ENCODE measurements at regions not wholly inside any gene's neighbourhood (a gene's known extent, or its start where the extent isn't known, plus 50 kb on each side); places are given as distances from the start of the nearest gene placed in this dataset.

- TF ChIP-seq FOXP1 (CRISPR knock-in tag; IDR thresholded peaks at IDR 0.05; ENCODE audit: borderline replicate concordance), result no peak
- no peak for TF ChIP-seq CTCF (IDR thresholded peaks at IDR 0.05)
- no peak for TF ChIP-seq NFYB (CRISPR knock-in tag; conservative IDR thresholded peaks at IDR 0.05; ENCODE audit: low read depth)
- no peak for TF ChIP-seq MAX (CRISPR knock-in tag; IDR thresholded peaks at IDR 0.05)
- TF ChIP-seq ETV6 (CRISPR knock-in tag; IDR thresholded peaks at IDR 0.05), result no peak
Measured at GRCh38 chr13:60700994-60701393, 304.0 kb downstream of the TDRD3 start.

Data from WTC11 (cell line).